HG03095 (cell line): ENCODE measurements at regions not wholly inside any gene's neighbourhood (a gene's known extent, or its start where the extent isn't known, plus 50 kb on each side); places are given as distances from the start of the nearest gene placed in this dataset.
"Not testable (repeated sequence)": the region's sequence is repeated elsewhere in the genome, so short reads cannot be mapped to it uniquely, and the experiment has no call there.

Experiments used
- ATAC-seq: cut with Tn5 transposase; IDR thresholded peaks from one replicate; pipeline ENCODE4 v1.9.1; 2021; ENCODE audit warnings: moderate library complexity; ENCODE audit not compliant: unreplicated experiment

GRCh38 chr19:27966390-27966816 lies 1246.5 kb downstream of the UQCRFS1 start:
- no peak for ATAC-seq

GRCh38 chr19:27964185-27964584 lies 1248.8 kb downstream of the UQCRFS1 start:
- ATAC-seq: no peak

- ATAC-seq: no peak
These were observed 1250.7 kb downstream of the UQCRFS1 start for GRCh38 chr19:27962264-27962663.

- ATAC-seq: no peak
These were observed 1257.2 kb downstream of the UQCRFS1 start for GRCh38 chr19:27955485-27956480.

- not testable (repeated sequence) for ATAC-seq
These were observed 1270.3 kb downstream of the UQCRFS1 start for GRCh38 chr19:27942607-27943006.

- ATAC-seq: no peak
These were observed 1276.8 kb downstream of the UQCRFS1 start for GRCh38 chr19:27936139-27936538.

- no peak for ATAC-seq
These were observed 1277.3 kb downstream of the UQCRFS1 start for GRCh38 chr19:27935669-27936068.

GRCh38 chr19:27929399-27929798 lies 1283.6 kb downstream of the UQCRFS1 start:
- ATAC-seq: no peak

GRCh38 chr19:27925202-27925601 lies 1287.7 kb downstream of the UQCRFS1 start:
- ATAC-seq: no peak

GRCh38 chr19:27922970-27923369 lies 1290.0 kb downstream of the UQCRFS1 start:
- ATAC-seq: no peak

GRCh38 chr19:27920774-27921173 lies 1292.2 kb downstream of the UQCRFS1 start:
- ATAC-seq: no peak

GRCh38 chr19:27918818-27919217 lies 1294.1 kb downstream of the UQCRFS1 start:
- ATAC-seq: no peak

GRCh38 chr19:27911122-27911898 lies 1301.6 kb downstream of the UQCRFS1 start:
- no peak for ATAC-seq

- no peak for ATAC-seq
These were observed 1303.1 kb downstream of the UQCRFS1 start for GRCh38 chr19:27909861-27910260.

GRCh38 chr19:27909185-27909840 lies 1303.6 kb downstream of the UQCRFS1 start:
- no peak for ATAC-seq

GRCh38 chr19:27906081-27906480 lies 1306.9 kb downstream of the UQCRFS1 start:
- no peak for ATAC-seq

GRCh38 chr19:27905074-27905473 lies 1307.9 kb downstream of the UQCRFS1 start:
- ATAC-seq: no peak

- no peak for ATAC-seq
These were observed 1311.9 kb downstream of the UQCRFS1 start for GRCh38 chr19:27901078-27901477.

- no peak for ATAC-seq
These were observed 1316.9 kb downstream of the UQCRFS1 start for GRCh38 chr19:27896091-27896490.

- no peak for ATAC-seq
These were observed 1317.8 kb downstream of the UQCRFS1 start for GRCh38 chr19:27894906-27895754.
